ENCODE measurements at regions not wholly inside any gene's neighbourhood (a gene's known extent, or its start where the extent isn't known, plus 50 kb on each side); places are given as distances from the start of the nearest gene placed in this dataset.
A peak's percentile ranks its signal among the peaks of the same experiment; 100 is the strongest.

DNA sequence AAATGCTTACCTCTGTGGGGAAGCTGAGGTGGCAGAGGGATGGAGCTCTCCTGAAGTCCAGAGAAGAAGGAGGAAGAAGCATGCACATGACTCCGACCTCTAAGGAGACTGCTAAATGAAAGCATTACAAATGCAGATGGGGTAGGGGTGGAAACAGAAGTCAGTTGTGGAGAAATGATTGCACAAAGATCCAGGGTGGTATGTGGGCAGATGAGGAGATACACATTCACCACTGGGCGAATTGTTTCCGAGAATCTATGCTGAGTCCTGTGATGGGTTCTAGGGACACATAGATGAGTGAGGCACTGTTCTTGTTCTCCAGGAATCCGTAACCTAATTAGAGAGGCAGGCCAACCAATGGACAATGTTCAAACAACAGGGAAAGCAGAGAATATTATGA, 188.9 kb upstream of the ZBED5 start:
- Histone ChIP-seq H3K27me3 (ENCODE audit: control insufficient read depth, insufficient read depth, low read length) (peaks cover 3% of the 10 kb centered on the region), H3K4me3 (ENCODE audit: low read depth, low read length) (no peak overlapping the region), H3K36me3 (ENCODE audit: control insufficient read depth, insufficient read depth, low read length) (no peaks in the 10 kb centered on the region)
- FAIRE-seq (no peak), DNase-seq (ENCODE audit: low read depth) (no peak)
- TF ChIP-seq, protein P1, sequence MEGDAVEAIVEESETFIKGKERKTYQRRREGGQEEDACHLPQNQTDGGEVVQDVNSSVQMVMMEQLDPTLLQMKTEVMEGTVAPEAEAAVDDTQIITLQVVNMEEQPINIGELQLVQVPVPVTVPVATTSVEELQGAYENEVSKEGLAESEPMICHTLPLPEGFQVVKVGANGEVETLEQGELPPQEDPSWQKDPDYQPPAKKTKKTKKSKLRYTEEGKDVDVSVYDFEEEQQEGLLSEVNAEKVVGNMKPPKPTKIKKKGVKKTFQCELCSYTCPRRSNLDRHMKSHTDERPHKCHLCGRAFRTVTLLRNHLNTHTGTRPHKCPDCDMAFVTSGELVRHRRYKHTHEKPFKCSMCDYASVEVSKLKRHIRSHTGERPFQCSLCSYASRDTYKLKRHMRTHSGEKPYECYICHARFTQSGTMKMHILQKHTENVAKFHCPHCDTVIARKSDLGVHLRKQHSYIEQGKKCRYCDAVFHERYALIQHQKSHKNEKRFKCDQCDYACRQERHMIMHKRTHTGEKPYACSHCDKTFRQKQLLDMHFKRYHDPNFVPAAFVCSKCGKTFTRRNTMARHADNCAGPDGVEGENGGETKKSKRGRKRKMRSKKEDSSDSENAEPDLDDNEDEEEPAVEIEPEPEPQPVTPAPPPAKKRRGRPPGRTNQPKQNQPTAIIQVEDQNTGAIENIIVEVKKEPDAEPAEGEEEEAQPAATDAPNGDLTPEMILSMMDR (IDR thresholded peaks at IDR 0.05; ENCODE audit: insufficient read depth, low read length, severe bottlenecking) = no peak

GRCh38 chr11:11045156-11045930, 187.5 kb upstream of the ZBED5 start:
- H3K4me3 ChIP-seq (ENCODE audit: low read depth, low read length) = no peak overlapping the region
- TF ChIP-seq, protein P1 (IDR thresholded peaks at IDR 0.05; ENCODE audit: insufficient read depth, low read length, severe bottlenecking) = no peak
- H3K27me3 ChIP-seq (ENCODE audit: control insufficient read depth, insufficient read depth, low read length) = peaks cover 3% of the 10 kb centered on the region
- no peak for DNase-seq (ENCODE audit: low read depth)
- H3K36me3 ChIP-seq (ENCODE audit: control insufficient read depth, insufficient read depth, low read length) = no peaks in the 10 kb centered on the region
- FAIRE-seq = no peak

DNA sequence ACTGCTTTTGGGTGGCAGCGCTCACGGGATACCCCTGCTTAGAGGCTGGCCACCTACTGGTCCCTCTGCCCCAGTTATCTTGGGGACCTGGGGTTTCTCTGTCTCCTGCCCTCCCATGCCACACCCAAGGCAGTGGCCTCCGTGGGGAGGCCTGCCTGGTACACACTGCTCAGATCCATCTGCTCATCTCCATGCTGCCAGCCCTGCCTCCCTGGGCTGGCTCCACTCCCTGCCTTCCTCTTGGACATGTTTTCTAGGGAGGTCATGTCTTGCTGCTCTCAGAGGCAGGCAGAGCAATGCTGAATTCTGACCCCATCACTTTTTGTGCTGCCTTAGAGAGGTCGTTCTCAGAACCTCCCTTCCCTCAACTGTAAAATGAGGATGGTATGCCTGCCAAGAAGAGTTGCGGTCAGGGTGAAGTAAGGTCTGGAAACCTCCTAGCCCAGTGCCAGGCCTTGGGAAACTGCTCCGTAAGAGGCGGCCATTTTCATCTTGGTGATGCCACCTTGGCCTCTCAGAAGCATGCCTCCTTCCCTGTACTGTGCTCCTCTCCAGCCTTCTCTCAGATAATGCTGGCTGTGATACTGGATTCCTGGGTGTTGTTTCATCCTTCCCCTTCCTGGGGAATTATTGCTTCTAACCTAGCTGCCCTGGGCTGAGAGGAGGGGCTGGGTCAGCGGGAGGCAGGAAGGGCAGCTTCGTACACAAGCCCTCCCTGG, 186.4 kb upstream of the ZBED5 start:
- no peak for DNase-seq (ENCODE audit: low read depth)
- Histone ChIP-seq H3K36me3 (ENCODE audit: control insufficient read depth, insufficient read depth, low read length) (no peaks in the 10 kb centered on the region), H3K27me3 (ENCODE audit: control insufficient read depth, insufficient read depth, low read length) (peaks cover 3% of the 10 kb centered on the region), H3K4me3 (ENCODE audit: low read depth, low read length) (no peak overlapping the region)
- no peak for FAIRE-seq
- TF ChIP-seq, protein P1 (IDR thresholded peaks at IDR 0.05; ENCODE audit: insufficient read depth, low read length, severe bottlenecking) = no peak

DNA sequence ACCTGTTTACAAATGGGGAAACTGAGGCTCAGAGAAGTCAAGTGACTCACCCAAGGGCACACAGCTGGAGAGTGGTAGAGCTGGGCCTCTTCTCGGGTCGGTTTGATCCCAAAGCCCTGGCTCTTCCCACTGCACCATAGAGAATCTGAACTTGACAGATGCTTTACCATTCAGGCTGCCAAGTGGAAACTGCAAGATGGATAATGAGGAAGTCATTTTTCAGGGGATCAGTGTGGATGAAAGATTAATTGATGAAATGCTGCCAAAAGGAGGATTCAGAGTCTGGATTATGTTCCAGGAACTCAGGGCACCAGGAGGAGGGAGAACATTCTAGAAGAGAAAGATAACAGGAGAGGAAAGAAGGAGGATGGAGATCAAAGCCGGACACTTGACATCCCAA, 185.9 kb upstream of the ZBED5 start:
- DNase-seq (ENCODE audit: low read depth) (no peak), FAIRE-seq (no peak)
- no peak overlapping the region for H3K4me3 ChIP-seq (ENCODE audit: low read depth, low read length)
- no peaks in the 10 kb centered on the region for H3K36me3 ChIP-seq (ENCODE audit: control insufficient read depth, insufficient read depth, low read length)
- H3K27me3 ChIP-seq (ENCODE audit: control insufficient read depth, insufficient read depth, low read length) = peaks cover 3% of the 10 kb centered on the region
- TF ChIP-seq, protein P1 (IDR thresholded peaks at IDR 0.05; ENCODE audit: insufficient read depth, low read length, severe bottlenecking) = no peak

- no peak for DNase-seq (ENCODE audit: low read depth)
Measured at GRCh38 chr11:11039208-11039965, 181.5 kb upstream of the ZBED5 start.

More at GRCh38 chr11:11039208-11039965, 181.5 kb upstream of the ZBED5 start:
- peak; percentile 66 for FAIRE-seq
- TF ChIP-seq, protein P1 (IDR thresholded peaks at IDR 0.05; ENCODE audit: insufficient read depth, low read length, severe bottlenecking) = no peak
- Histone ChIP-seq H3K4me3 (ENCODE audit: low read depth, low read length) (no peak overlapping the region), H3K36me3 (ENCODE audit: control insufficient read depth, insufficient read depth, low read length) (no peaks in the 10 kb centered on the region), H3K27me3 (ENCODE audit: control insufficient read depth, insufficient read depth, low read length) (peaks cover 3% of the 10 kb centered on the region)

Measured in bronchial epithelial cell (primary cell).